ENCODE measurements at regions not wholly inside any gene's neighbourhood (a gene's known extent, or its start where the extent isn't known, plus 50 kb on each side); places are given as distances from the start of the nearest gene placed in this dataset.

DNA sequence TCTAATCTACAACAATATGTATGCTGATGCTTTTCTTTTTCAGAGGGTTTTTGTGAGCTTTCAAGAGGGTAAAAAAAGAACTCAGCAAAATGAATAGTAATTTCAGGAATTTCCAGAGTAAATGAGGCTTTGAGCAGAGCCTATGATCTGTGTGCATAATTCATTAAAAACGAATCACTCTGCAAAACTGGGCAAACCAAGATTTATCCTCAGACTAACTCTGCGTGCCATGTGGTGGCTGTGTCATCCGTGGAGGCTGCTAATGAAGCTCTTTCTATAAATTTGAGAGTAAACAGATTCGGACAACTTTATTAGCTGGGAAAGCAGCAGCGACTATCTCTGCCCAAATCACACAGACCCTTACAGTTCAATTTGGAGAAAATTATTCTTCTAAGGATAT lies 83.8 kb downstream of the FOXL1 start:
- 32 to 53% (median 38%) methylated on average over 5 of the region's 5 CpGs for WGBS, 3 donors
- peaks cover 0 to 11% (median 0%) of the 10 kb centered on the region in 3 donors for H3K27me3 ChIP-seq (ENCODE audit: insufficient read depth in 3 of 3, low read length in 2 of 3)
- ATAC-seq (no peak), DNase-seq (no peak)
- intact Hi-C loops (cut with DNase I) = no loop called here
- no peaks in the 10 kb centered on the region for H3K36me3 ChIP-seq (ENCODE audit: insufficient read depth in 1 of 2, low read depth in 1 of 2)
- no peak overlapping the region for H3K4me3 ChIP-seq
- TF ChIP-seq, protein P1, sequence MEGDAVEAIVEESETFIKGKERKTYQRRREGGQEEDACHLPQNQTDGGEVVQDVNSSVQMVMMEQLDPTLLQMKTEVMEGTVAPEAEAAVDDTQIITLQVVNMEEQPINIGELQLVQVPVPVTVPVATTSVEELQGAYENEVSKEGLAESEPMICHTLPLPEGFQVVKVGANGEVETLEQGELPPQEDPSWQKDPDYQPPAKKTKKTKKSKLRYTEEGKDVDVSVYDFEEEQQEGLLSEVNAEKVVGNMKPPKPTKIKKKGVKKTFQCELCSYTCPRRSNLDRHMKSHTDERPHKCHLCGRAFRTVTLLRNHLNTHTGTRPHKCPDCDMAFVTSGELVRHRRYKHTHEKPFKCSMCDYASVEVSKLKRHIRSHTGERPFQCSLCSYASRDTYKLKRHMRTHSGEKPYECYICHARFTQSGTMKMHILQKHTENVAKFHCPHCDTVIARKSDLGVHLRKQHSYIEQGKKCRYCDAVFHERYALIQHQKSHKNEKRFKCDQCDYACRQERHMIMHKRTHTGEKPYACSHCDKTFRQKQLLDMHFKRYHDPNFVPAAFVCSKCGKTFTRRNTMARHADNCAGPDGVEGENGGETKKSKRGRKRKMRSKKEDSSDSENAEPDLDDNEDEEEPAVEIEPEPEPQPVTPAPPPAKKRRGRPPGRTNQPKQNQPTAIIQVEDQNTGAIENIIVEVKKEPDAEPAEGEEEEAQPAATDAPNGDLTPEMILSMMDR (IDR thresholded peaks at IDR 0.05) = no peak
- H3K27ac ChIP-seq = no peak overlapping the region
- peaks cover 7% of the 10 kb centered on the region for H3K4me1 ChIP-seq
- no peaks in the 10 kb centered on the region for H3K9me3 ChIP-seq

DNA sequence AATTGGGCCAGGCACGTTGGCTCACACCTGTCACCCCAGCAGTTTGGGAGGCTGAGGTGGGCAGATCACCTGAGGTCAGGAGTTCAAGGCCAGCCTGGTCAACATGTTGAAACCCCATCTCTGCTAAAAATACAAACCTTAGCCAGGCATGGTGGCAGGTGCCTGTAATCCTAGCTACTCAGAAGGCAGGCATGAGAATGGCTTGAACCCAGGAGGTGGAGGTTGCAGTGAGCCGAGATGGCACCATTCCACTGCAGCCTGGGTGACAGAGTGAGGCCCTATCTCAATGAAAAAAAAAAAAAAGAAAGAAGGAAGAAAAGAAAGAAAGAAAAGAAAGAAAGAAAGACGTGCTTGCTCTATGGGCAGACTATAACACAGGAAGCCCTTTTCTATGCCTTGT lies 84.4 kb downstream of the FOXL1 start:
- no peak overlapping the region for H3K4me3 ChIP-seq
- TF ChIP-seq, protein P1 (IDR thresholded peaks at IDR 0.05) = no peak
- peaks cover 7% of the 10 kb centered on the region for H3K4me1 ChIP-seq
- H3K27me3 ChIP-seq (ENCODE audit: insufficient read depth in 3 of 3, low read length in 2 of 3) = peaks cover 0 to 11% (median 0%) of the 10 kb centered on the region in 3 donors
- ATAC-seq = peak in 3 of 4 donors; percentile 57 to 75 (median 61)
- intact Hi-C loops (cut with DNase I) = no loop called here
- H3K9me3 ChIP-seq = no peaks in the 10 kb centered on the region
- no peak overlapping the region for H3K27ac ChIP-seq
- peak in 1 of 2 donors; percentile 68 for DNase-seq
- H3K36me3 ChIP-seq (ENCODE audit: insufficient read depth in 1 of 2, low read depth in 1 of 2) = no peaks in the 10 kb centered on the region
- 46 to 55% (median 49%) methylated on average over 3 of the region's 3 CpGs for WGBS, 3 donors

DNA sequence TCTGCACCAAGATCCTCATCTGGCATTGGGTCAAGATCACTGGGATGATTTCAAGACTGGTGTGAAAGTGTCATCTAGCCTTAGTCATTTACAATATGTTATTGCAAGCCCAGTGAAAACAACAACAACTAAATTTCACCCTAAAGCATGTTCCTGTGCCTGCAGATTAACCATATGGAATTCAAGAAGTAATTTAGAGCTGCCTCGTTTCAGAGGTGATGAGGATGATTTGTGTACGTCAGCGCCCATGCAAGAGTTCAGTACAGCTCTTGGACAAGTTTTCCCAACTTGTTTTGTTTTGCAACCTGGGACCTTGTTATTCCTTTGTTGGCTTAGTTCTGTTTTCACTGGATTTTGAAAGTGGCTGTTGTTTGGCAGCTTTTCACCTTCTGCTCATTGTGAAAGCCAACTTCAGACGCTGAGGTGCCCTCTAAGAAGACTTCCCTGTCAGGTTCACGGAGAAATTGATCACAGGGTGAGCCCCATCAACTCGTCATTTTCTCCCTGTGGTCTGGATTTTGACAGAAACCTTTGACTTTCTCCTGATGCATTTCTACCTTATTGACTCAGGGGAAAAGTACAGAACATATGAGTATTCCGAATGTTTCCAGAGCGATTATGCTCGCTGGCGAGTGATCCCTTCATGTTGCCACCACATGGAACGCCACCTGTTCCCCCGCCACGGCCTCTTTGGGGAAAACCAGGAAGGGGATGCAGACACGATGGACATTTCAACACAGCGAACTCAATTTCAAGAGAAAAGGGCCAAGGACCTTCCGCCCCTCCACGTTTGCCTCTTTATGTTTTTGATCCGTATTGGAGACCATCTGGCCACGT lies 85.6 kb downstream of the FOXL1 start:
- DNase-seq = no peak
- intact Hi-C loops (cut with DNase I) = no loop called here

DNA sequence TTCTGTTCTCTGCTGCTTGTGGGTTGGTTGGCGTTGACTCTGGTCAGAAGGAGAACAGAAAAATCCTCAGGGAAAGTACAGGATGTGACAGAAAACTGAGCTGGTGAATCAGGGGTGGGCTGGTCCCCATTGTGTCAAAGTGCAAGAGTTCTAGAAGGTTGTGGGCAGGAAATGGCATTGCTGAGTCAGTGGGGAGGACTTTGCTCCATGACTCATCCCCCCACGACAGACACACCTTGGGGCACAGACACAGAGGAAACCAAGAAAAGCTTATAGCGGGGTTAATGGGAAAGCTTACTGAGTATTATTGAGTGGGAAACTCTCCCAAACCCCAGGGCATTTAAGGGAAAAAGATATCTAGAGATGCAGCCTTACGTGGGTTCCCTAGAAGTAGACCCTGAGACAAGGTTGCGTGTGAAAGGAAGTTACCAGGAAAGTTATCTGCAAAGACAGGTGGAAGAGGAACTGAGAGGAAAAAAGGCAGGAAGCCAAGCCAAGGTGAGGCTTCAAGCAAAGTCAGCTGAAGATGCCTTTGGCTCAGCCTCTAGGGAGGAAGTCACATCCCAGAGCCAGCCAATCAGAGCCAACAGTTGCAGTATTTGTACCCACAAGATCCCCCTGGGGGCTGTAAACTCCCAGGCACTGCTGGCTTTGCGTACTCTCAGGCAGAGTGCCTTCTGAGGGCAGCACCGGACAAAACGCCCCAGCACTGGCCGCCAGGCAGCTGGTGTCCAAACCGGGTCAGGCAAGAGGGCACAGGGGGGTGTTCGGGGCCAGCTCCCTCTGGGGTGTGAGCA lies 86.4 kb downstream of the FOXL1 start:
- Histone ChIP-seq H3K4me3 (no peak overlapping the region), H3K27ac (no peak overlapping the region), H3K27me3 (ENCODE audit: insufficient read depth in 3 of 3, low read length in 2 of 3) (peaks cover 0 to 14% (median 0%) of the 10 kb centered on the region in 3 donors), H3K4me1 (peaks cover 15% of the 10 kb centered on the region), H3K36me3 (ENCODE audit: insufficient read depth in 1 of 2, low read depth in 1 of 2) (no peaks in the 10 kb centered on the region), H3K9me3 (no peaks in the 10 kb centered on the region)
- DNase-seq (peak in 1 of 2 donors; percentile 64), ATAC-seq (peak; percentile 47 to 72 (median 60))
- TF ChIP-seq, protein P1 (IDR thresholded peaks at IDR 0.05) = no peak
- 39 to 65% (median 65%) methylated on average over 11 of the region's 11 CpGs for WGBS, 3 donors
- intact Hi-C loops (cut with DNase I) = no loop called here

More for the DNA sequence above, 85.6 kb downstream of the FOXL1 start:
- Histone ChIP-seq H3K27me3 (ENCODE audit: insufficient read depth in 3 of 3, low read length in 2 of 3) (peaks cover 0 to 11% (median 0%) of the 10 kb centered on the region in 3 donors), H3K9me3 (no peaks in the 10 kb centered on the region), H3K4me1 (peaks cover 8% of the 10 kb centered on the region), H3K36me3 (ENCODE audit: insufficient read depth in 1 of 2, low read depth in 1 of 2) (no peaks in the 10 kb centered on the region), H3K27ac (no peak overlapping the region), H3K4me3 (no peak overlapping the region)
- TF ChIP-seq, protein P1 (IDR thresholded peaks at IDR 0.05) = no peak
- 37 to 56% (median 40%) methylated on average over 19 of the region's 19 CpGs for WGBS, 3 donors
- ATAC-seq = peak in 3 of 4 donors; percentile 31 to 68 (median 60)

All from psoas muscle (tissue), 7 donors.